MV-4-11 (cell line): ENCODE measurements at regions not wholly inside any gene's neighbourhood (a gene's known extent, or its start where the extent isn't known, plus 50 kb on each side); places are given as distances from the start of the nearest gene placed in this dataset.
"Not testable (repeated sequence)": the region's sequence is repeated elsewhere in the genome, so short reads cannot be mapped to it uniquely, and the experiment has no call there.

ENCODE experiments used
- DNase-seq: peaks from one replicate; lab custom pipeline; 2025; lab: John Stamatoyannopoulos, UW

DNA sequence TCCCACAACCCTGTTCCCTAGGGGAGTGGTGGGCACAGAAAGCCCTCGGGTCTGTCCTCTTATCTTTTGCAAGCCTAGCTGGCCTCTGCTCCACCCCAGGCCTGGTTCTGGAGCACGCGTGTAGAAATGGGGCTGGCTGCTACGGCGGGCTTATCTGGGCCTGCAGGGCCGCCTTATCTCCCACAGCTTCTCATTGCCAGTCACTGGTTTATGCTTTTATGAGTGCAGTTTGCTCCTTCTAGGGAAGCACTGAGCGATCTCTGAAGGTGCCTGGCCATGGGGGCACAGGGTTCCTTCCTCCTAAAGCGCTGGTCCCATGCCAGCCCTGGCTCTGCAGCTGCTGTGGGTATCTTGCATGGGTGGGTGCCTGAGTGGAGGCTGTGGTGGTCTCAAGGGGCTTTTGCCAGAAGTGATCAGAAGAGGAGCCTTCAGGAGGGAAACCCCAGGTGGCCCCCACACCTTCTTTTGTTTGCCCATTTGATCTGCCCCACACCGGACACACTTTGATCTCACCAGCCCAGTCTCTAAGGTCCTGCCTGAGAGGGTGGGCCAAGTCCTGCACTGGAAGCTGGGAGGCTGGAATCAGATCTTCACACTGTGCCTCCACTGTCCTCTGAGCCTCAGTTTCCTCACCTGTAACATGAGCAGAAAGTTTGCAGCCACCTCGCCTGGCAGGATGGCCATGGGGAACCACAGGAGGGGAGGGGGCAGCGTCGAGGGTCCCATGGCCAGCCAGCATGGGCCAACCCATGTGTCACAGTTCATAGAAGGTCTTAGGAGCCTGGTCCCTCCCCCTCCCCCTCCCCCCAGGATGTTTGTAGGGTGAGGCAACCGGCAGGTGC is 86.6 kb upstream of the FGF3 start:
- DNase-seq, result no peak

- DNase-seq, result no peak
These were observed 87.3 kb upstream of the FGF3 start for GRCh38 chr11:69906453-69906907.

- DNase-seq, result no peak
These were observed 88.4 kb upstream of the FGF3 start for GRCh38 chr11:69907611-69908010.

DNA sequence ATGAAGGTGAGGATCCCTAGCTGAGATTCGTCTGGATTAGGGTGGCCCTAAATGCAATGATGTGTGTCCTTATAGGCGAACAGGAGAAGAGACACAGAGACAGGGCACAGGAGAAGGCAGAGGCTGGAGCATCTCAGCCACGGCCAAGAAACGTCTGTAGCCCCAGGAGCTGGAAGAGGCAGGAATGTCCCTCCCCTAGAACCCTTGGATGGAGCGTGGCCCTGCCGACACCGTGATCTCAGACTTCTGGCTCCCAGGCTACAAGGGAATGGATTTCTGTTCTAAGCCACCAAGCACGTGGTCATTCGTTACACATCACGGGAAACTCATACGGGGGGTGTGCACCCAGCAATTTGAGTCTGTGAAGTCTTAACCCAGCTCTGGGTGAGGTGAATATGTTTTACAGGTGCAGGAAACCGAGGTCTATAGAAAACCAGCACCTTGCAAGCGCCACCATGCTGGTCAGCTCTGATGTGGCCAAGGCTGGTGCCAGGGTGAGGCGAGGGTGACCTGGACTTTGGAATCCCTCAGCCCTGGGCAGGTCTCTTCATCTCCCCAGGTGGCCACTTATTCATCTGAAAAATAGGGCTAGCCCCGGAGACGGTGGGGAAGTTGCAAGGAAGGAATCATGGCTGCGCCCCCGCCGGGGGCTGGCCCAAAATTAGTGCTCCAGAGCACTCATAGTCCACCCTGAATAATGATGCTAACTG is 89.5 kb upstream of the FGF3 start:
- DNase-seq, result no peak

GRCh38 chr11:69909561-69910518 is 90.6 kb upstream of the FGF3 start:
- DNase-seq, result no peak

DNA sequence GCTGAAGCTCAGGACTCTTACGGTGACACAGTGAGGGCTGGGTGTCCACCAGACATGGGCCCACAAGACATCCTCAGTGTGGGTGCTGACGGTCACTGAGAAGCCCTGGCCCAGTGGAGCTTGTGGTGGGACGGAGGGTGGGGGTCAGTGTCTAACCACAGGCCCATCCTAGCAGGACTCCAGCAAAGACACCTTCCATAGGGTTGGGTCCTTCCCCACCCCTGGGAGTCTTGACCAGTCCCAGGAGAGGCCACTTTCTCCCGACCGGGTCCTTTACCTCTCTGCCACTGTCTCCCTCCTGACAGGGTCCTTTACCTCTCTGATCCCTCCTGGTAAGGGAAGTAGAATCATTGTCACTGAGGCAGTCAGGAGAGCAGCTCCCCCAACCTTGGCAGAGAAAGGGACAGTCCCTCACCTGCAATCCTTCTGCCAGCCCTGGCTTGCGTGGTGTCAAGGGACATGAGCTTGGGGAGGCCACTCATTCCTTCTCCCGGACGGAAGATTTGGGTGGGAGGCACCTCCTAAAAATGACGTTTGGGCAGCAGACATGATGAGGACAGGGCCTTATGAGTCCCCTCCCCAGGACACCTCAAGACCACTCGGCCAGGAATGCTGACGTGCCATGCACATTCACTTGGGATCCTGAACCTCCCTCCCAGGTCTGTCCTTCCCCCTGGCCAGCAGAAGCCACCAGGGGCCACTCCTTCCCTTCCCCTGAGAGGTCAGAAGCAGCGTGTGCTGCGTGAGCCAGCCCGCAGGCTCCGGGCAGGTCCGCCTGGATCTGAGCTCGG is 91.5 kb upstream of the FGF3 start:
- no peak for DNase-seq

- no peak for DNase-seq
These were observed 92.3 kb upstream of the FGF3 start for GRCh38 chr11:69911310-69912160.

DNA sequence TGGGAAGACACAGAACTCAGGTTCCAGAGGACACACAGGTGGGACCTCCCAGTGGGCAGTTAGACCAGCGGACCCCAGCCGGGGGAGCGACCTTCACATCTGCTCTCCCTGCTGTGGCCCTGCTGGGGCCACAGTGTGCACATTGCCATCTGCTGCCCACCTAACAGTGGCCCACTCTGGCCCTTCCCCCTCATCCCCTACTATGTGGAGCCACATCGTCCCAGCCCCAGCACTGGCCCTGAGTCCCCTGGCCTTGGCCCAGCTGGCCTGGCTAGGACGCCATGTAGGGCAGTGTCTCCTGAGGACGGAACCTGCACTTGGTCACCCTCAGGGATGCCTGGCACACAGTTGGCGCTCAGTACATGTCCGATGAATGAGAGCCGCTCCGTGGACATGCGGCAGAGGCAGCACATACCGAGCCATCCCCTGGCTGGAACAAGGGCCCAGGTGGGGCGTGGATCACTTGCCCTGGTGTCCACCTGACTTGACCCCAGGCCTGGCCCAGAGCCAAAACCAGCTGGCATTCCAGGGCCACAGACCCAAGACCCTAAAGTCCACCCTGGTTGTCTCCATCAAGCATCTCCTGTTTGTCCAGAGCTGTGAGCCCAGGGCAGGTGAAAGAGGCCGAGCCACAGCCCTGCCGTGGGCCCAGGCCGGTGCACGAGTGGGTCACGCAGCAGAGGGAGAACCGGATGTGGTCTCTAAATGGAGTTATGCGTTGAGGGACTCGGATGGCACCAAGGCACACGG is 93.1 kb upstream of the FGF3 start:
- no peak for DNase-seq

GRCh38 chr11:69912911-69913451 is 93.8 kb upstream of the FGF3 start:
- no peak for DNase-seq

DNA sequence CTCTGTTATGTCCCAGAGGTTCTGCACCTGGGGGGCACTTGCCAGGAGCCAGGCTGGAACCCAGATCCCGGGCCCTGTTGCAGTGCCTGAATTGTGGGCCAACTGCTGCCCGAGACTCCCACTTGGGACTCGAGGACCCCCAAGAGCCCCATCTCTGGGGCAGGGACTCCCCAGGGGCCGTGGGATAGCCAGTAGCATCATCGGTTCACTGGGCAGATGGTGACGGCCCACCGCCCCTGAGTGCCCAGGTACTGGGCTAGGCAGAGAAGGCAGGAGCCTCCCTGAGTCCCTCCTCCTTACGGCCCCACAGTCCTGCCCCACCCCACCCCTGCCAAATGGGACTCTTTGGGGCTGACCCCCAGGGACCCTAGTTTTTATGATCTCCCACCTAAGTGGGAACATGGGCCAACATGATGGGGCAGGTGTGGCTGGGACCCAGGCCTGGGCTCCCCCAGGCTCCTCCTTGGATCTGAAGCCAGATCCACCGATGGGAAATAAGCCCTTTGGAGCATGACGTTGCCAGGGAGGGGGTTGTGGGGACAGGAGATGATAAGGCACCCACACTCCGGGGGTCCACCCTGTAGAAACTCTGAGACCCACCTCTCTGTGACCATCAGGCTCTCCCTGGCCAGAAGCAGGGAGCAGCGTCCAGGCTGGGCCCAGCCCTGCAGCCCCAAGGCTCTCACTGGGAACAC is 94.5 kb upstream of the FGF3 start:
- no peak for DNase-seq

GRCh38 chr11:69914286-69915150 is 95.3 kb upstream of the FGF3 start:
- no peak for DNase-seq

- DNase-seq, result no peak
These were observed 95.9 kb upstream of the FGF3 start for GRCh38 chr11:69915151-69915500.

DNA sequence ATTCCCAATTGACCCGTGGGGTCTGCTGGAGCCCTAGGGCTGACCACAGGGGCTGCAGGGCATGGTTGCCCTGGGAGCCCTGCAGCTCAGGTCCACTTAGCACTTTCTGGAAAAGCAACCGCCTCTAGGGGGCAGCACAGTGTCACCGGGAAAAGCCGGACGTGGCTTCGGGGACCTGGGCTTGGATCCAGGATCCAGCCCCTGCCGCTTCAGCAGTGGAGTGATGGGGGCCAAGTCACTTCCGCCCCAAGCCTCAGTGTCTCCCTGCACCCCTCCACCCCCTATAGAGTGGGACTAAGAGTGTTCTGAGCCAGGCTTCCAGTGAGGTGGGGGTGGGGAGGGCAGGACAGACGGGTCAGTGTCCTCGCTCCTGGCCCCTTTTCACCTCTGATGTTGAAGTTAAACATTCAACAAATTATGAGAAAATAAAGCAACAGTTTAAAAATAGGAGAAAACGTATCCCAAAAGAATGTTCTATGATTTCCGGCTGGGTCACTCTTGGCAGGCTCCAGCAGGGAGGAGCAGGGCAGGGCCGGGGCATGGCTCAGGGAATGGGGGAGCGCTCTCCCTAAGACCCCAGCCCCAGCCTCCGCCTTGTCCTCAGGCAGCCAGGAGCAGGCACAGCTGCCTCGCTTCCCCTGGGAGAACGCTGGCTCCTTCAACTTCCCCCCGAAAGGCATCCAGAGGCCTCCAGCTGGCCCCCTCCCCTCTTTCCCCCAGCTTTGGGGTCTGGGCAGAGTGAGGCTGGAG is 96.5 kb upstream of the FGF3 start:
- peak; percentile 22 for DNase-seq

DNA sequence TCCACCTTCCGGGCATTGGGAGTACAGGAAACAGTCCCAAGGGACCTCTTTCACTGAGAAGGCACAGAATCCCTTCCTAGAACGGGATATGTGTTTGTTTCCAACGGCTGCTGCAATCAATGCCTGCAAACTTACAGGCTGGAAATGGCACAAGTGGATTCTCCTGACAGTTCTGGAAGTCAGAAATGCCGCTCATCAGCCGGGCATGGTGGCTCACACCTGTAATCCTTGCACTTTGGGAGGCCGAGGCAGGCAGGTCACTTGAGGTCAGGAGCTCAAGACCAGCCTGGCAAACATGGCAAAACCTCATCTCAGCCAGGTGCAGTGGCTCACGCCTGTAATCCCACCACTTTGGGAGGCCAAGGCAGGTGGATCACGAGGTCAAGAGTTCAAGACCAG is 97.0 kb upstream of the FGF3 start:
- DNase-seq, result not testable (repeated sequence)

DNA sequence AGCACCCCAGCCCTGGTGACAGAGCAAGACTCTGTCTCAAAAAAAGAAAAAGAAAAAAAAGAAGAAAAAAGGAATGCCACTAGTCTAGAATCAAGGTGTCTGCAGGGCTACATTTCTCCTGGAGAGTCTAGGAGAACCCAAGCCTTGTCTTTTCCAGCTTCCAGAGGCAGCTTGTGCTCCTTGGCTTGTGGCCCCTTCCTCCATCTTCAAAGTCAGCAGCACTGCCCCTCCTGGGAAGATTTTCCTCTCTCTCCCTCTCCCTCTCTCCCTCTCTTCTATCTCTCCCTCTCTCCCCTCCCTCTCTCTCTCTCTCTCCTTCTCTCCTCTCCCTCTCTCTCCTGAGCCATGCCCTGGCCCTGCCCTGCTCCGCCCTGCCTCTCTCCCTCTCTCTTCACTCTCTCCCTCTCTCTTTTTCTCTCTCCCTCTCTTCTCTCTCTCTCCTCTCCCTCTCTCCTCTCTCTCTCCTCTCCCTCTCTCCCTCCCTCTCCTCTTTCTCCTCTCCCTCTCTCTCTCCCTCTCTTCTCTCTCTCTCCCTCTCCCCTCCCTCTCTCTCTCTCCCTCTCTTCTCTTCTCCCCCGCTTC is 97.7 kb upstream of the FGF3 start:
- no peak for DNase-seq

- DNase-seq, result no peak
These were observed 98.3 kb upstream of the FGF3 start for GRCh38 chr11:69917529-69917928.
